SK-N-SH (cell line): ENCODE measurements at regions not wholly inside any gene's neighbourhood (a gene's known extent, or its start where the extent isn't known, plus 50 kb on each side); places are given as distances from the start of the nearest gene placed in this dataset.
A peak's percentile ranks its signal among the peaks of the same experiment; 100 is the strongest.
"Not testable (repeated sequence)": the region's sequence is repeated elsewhere in the genome, so short reads cannot be mapped to it uniquely, and the experiment has no call there.

Source experiments
- CTCF ChIA-PET: fragments of 300-600, 350-600 bp; formaldehyde crosslinking; extraction: SDS; loops from one replicate; lab custom pipeline; 2021; lab: Yijun Ruan, JAX
- POLR2A ChIA-PET: fragments of 350-600 bp; sonication (Branson Sonifier 250); formaldehyde crosslinking; extraction: SDS; loops from one replicate; lab custom pipeline; 2020; ENCODE audit warnings: antibody characterized with exemption, inconsistent platforms; lab: Yijun Ruan, JAX
- DNase-seq: peaks from one replicate; pipeline ENCODE4 v3.0.0; 2012
- H2AFZ ChIP-seq: fragments of 200-600 bp; sonication (generic); 2 replicates; pipeline ENCODE4 v1.8.1; 2016; ENCODE audit warnings: antibody characterized with exemption, mild to moderate bottlenecking, low read depth
- H3F3A ChIP-seq: fragments of 200-600 bp; sonication (generic); replicated peaks from 2 replicates; pipeline ENCODE3; 2016; ENCODE audit warnings: antibody characterized with exemption, mild to moderate bottlenecking; ENCODE audit not compliant: insufficient read depth
- H3K27ac ChIP-seq, 2 experiments: fragments of 200-500 bp in 1 of 2; fragments of 200-600 bp in 1 of 2; sonication (Bioruptor generic) in 1 of 2; sonication (generic), shearing (Covaris generic) in 1 of 2; 2 replicates each; pipeline versions ENCODE4 v1.5.1 to v1.6.1; 2014 to 2016; ENCODE audit warnings: low read depth in 2 of 2, inconsistent platforms in 1 of 2, low read length in 1 of 2, mild to moderate bottlenecking in 1 of 2, mixed read lengths in 1 of 2
- H3K27me3 ChIP-seq: fragments of 200-600 bp; sonication (generic), shearing (Covaris generic); 2 replicates; pipeline ENCODE4 v1.6.1; 2016; ENCODE audit warnings: mixed run types; ENCODE audit not compliant: insufficient read depth
- H3K36me3 ChIP-seq, 2 experiments: fragments of 200-500 bp in 1 of 2; fragments of 200-600 bp in 1 of 2; sonication (Bioruptor generic) in 1 of 2; sonication (generic) in 1 of 2; replicated peaks in 1 of 2; 2 replicates each; pipeline versions ENCODE3 to v1.5.1; 2014 to 2016; ENCODE audit warnings: low read length in 1 of 2, mild to moderate bottlenecking in 1 of 2; ENCODE audit not compliant: insufficient read depth in 2 of 2, control insufficient read depth in 1 of 2
- H3K4me1 ChIP-seq, 2 experiments: fragments of 200-500 bp in 1 of 2; fragments of 200-600 bp in 1 of 2; sonication (Bioruptor generic) in 1 of 2; sonication (generic), shearing (Covaris generic) in 1 of 2; 2 replicates each; pipeline versions ENCODE4 v1.5.1 to v1.6.1; 2014 to 2016; ENCODE audit warnings: low read depth in 1 of 2, low read length in 1 of 2, mixed run types in 1 of 2; ENCODE audit not compliant: insufficient read depth in 2 of 2, control insufficient read depth in 1 of 2
- H3K4me2 ChIP-seq: fragments of 200-600 bp; sonication (generic), shearing (Covaris generic); 2 replicates; pipeline ENCODE4 v1.6.1; 2017; ENCODE audit warnings: mixed run types
- H3K4me3 ChIP-seq, 2 experiments: fragments of 200-500 bp in 1 of 2; fragments of 200-600 bp in 1 of 2; sonication (Bioruptor generic) in 1 of 2; sonication (generic), shearing (Covaris generic) in 1 of 2; 2 replicates each; pipeline versions ENCODE4 v1.5.1 to v1.8.1; 2014 to 2016; ENCODE audit warnings: low read depth in 2 of 2, inconsistent platforms in 1 of 2, low read length in 1 of 2, mild to moderate bottlenecking in 1 of 2, mixed read lengths in 1 of 2, moderate library complexity in 1 of 2
- H3K79me2 ChIP-seq: fragments of 200-600 bp; sonication (generic); 2 replicates; pipeline ENCODE4 v1.8.1; 2017; ENCODE audit warnings: mild to moderate bottlenecking; ENCODE audit not compliant: insufficient read depth
- H3K9ac ChIP-seq: fragments of 200-600 bp; sonication (generic); 2 replicates; pipeline ENCODE4 v1.6.1; 2017; ENCODE audit warnings: mixed run types
- H3K9me2 ChIP-seq: fragments of 200-600 bp; sonication (generic); 2 replicates; pipeline ENCODE4 v1.6.1; 2017; ENCODE audit warnings: mixed run types
- H3K9me3 ChIP-seq: fragments of 200-600 bp; sonication (generic); 2 replicates; pipeline ENCODE4 v1.6.1; 2017; ENCODE audit warnings: mixed run types, mild to moderate bottlenecking, moderate library complexity
- H4K20me1 ChIP-seq: fragments of 200-600 bp; sonication (generic); 2 replicates; pipeline ENCODE4 v1.6.1; 2017; ENCODE audit warnings: mild to moderate bottlenecking, mixed run types; ENCODE audit not compliant: insufficient read depth
- CTCF ChIP-seq: fragments of 200-600 bp; sonication (generic); IDR thresholded peaks from 2 replicates; pipeline ENCODE4 v1.6.1; 2017; ENCODE audit warnings: antibody characterized with exemption, mild to moderate bottlenecking, moderate library complexity
- ELF1 ChIP-seq: IDR thresholded peaks from 2 replicates; pipeline ENCODE4 v1.4.0; 2012
- EP300 ChIP-seq, 2 experiments: IDR thresholded peaks; 2 replicates each; pipeline versions ENCODE4 v1.4.0 to v1.6.1; 2012; ENCODE audit warnings: borderline replicate concordance in 1 of 2, low read depth in 1 of 2, low read length in 1 of 2
- FOSL2 ChIP-seq: IDR thresholded peaks from 2 replicates; pipeline ENCODE4 v1.4.0; 2012; ENCODE audit warnings: low read depth, mild to moderate bottlenecking, moderate library complexity, borderline replicate concordance
- IRF3 ChIP-seq: fragments of 150-350 bp; IDR thresholded peaks from 2 replicates; pipeline ENCODE4 v1.6.1; 2016; ENCODE audit warnings: mild to moderate bottlenecking, low read depth, low read length
- MAX ChIP-seq: IDR thresholded peaks from 2 replicates; pipeline ENCODE4 v1.4.0; 2012; ENCODE audit warnings: low read depth
- MEF2A ChIP-seq: IDR thresholded peaks from 2 replicates; pipeline ENCODE4 v1.4.0; 2012; ENCODE audit warnings: low read depth, borderline replicate concordance
- PBX3 ChIP-seq: IDR thresholded peaks from 2 replicates; pipeline ENCODE4; 2012
- REST ChIP-seq: IDR thresholded peaks from 2 replicates; pipeline ENCODE4 v1.6.1; 2012; ENCODE audit warnings: mild to moderate bottlenecking, low read depth, low read length, moderate library complexity
- RFX5 ChIP-seq: IDR thresholded peaks from 2 replicates; pipeline ENCODE4 v1.6.1; 2012; ENCODE audit warnings: mild to moderate bottlenecking, improper control_type of control experiment, low read length
- SIN3A ChIP-seq: IDR thresholded peaks from 2 replicates; pipeline ENCODE4 v1.6.1; 2012; ENCODE audit warnings: low read depth, mild to moderate bottlenecking, low read length, moderate library complexity, borderline replicate concordance
- TCF12 ChIP-seq: IDR thresholded peaks from 2 replicates; pipeline ENCODE4 v1.4.0; 2012
- ZBTB33 ChIP-seq: IDR thresholded peaks from 2 replicates; pipeline ENCODE4 v1.4.0; 2012; ENCODE audit warnings: low read depth, borderline replicate concordance
- WGBS: methylation state at CpG from one replicate; pipeline ENCODE4 v1.1.6; 2017; ENCODE audit warnings: low lambda C conversion rate; 5-methylcytosine and 5-hydroxymethylcytosine counted together

- no peak for TF ChIP-seq CTCF
- TF ChIP-seq EP300 (IDR thresholded peaks at IDR 0.05; ENCODE audit: borderline replicate concordance in 1 of 2, low read depth in 1 of 2, low read length in 1 of 2) = no peak
- TF ChIP-seq TCF12 = no peak
- no peak for TF ChIP-seq RFX5
- no peak for TF ChIP-seq IRF3
Observed at GRCh38 chr1:197841158-197841557, 61.3 kb upstream of the C1orf53 start (continued).

GRCh38 chr1:197839786-197840185 is 62.6 kb upstream of the C1orf53 start:
- POLR2A ChIA-PET, CTCF ChIA-PET: not testable (repeated sequence)
- 93% methylated on average over 3 of the region's 3 CpGs for WGBS

GRCh38 chr1:197838836-197839235 is 63.6 kb upstream of the DENND1B start:
- DNase-seq = no peak
- Histone ChIP-seq H3K9me3 (no peaks in the 10 kb centered on the region), H3K9me2 (no peaks in the 10 kb centered on the region), H3K27me3 (no peaks in the 10 kb centered on the region), H3K4me2 (no peak overlapping the region), H3F3A (no peaks in the 10 kb centered on the region), H2AFZ (peak overlapping the region; percentile 88), H3K36me3 (no peaks in the 10 kb centered on the region), H3K4me1 (0 out of 4 replicates have a peak, but pooled peaks cover 0 to 4% of the 10 kb centered on the region in 2 experiments), H3K27ac (peak overlapping the region in 1 of 2 experiments; percentile 45; a peak in 2 of 4 replicates), H3K9ac (no peak overlapping the region), H3K79me2 (no peaks in the 10 kb centered on the region), H4K20me1 (no peaks in the 10 kb centered on the region), H3K4me3 (no peak overlapping the region)
- ChIA-PET POLR2A (no interaction called here), CTCF (interaction anchor here (1.0 kb wide), 1 partner anchor 323 kb away, joined by 3 read pairs; no protein-coding TSS in a partner anchor)
- WGBS = 46% methylated on average over 3 of the region's 3 CpGs
- TF ChIP-seq FOSL2 (peak; percentile 58; the same call in 1 of the 2 replicates), ELF1 (no peak), ZBTB33 (no peak), PBX3 (no peak), MAX (no peak), SIN3A (no peak), REST (no peak), MEF2A (no peak), IRF3 (no peak)

More at GRCh38 chr1:197839786-197840185, 62.6 kb upstream of the C1orf53 start:
- not testable (repeated sequence) for H3K4me1 ChIP-seq, H3K9me2 ChIP-seq, H3F3A ChIP-seq, H3K9ac ChIP-seq, H3K79me2 ChIP-seq, H3K4me3 ChIP-seq, H3K36me3 ChIP-seq, H3K4me2 ChIP-seq, H4K20me1 ChIP-seq, H3K9me3 ChIP-seq, DNase-seq, H3K27me3 ChIP-seq, H3K27ac ChIP-seq
- H2AFZ ChIP-seq = peak overlapping the region; percentile 88; the same call in 1 of the 2 replicates
